NCI-H2227 (cell line): ENCODE measurements at regions not wholly inside any gene's neighbourhood (a gene's known extent, or its start where the extent isn't known, plus 50 kb on each side); places are given as distances from the start of the nearest gene placed in this dataset.
"Not testable (repeated sequence)": the region's sequence is repeated elsewhere in the genome, so short reads cannot be mapped to it uniquely, and the experiment has no call there.

ENCODE experiments used
- DNase-seq: peaks from one replicate; lab custom pipeline; 2025; ENCODE audit not compliant: unreplicated experiment; lab: John Stamatoyannopoulos, UW

GRCh38 chr4:89506866-89507491 is 199.4 kb upstream of the GPRIN3 start:
- no peak for DNase-seq

- DNase-seq = no peak
Observed at GRCh38 chr4:89502581-89502980, 195.0 kb upstream of the GPRIN3 start.

- DNase-seq = no peak
Observed at GRCh38 chr4:89497517-89498308, 190.1 kb upstream of the GPRIN3 start.

- no peak for DNase-seq
Observed at GRCh38 chr4:89496851-89497250, 189.3 kb upstream of the GPRIN3 start.

GRCh38 chr4:89493367-89493766 is 185.8 kb upstream of the GPRIN3 start:
- DNase-seq = no peak

GRCh38 chr4:89492581-89493071 is 185.0 kb upstream of the GPRIN3 start:
- DNase-seq = no peak

- no peak for DNase-seq
Observed at GRCh38 chr4:89491761-89492160, 184.2 kb upstream of the GPRIN3 start.

- not testable (repeated sequence) for DNase-seq
Observed at GRCh38 chr4:89489921-89490431, 182.4 kb upstream of the GPRIN3 start.

- DNase-seq = no peak
Observed at GRCh38 chr4:89489338-89489771, 181.8 kb upstream of the GPRIN3 start.

GRCh38 chr4:89488736-89489135 is 181.1 kb upstream of the GPRIN3 start:
- DNase-seq = no peak

- DNase-seq = no peak
Observed at GRCh38 chr4:89486673-89487072, 179.1 kb upstream of the GPRIN3 start.

- DNase-seq = peak; percentile 16
Observed at GRCh38 chr4:89486042-89486441, 178.4 kb upstream of the GPRIN3 start.

GRCh38 chr4:89483833-89484232 is 176.2 kb upstream of the GPRIN3 start:
- DNase-seq = no peak

- no peak for DNase-seq
Observed at GRCh38 chr4:89482926-89483595, 175.5 kb upstream of the GPRIN3 start.

- peak; percentile 71 for DNase-seq
Observed at GRCh38 chr4:89482251-89482650, 174.7 kb upstream of the GPRIN3 start.

- DNase-seq = no peak
Observed at GRCh38 chr4:89469930-89470375, 162.4 kb upstream of the GPRIN3 start.

- DNase-seq = no peak
Observed at GRCh38 chr4:89469516-89469915, 161.9 kb upstream of the GPRIN3 start.

- no peak for DNase-seq
Observed at GRCh38 chr4:89468602-89469001, 161.0 kb upstream of the GPRIN3 start.

- DNase-seq = no peak
Observed at GRCh38 chr4:89463341-89463740, 155.7 kb upstream of the GPRIN3 start.

GRCh38 chr4:89447543-89447942 is 139.9 kb upstream of the GPRIN3 start:
- DNase-seq = no peak

- no peak for DNase-seq
Observed at GRCh38 chr4:89446193-89446592, 138.6 kb upstream of the GPRIN3 start.

GRCh38 chr4:89439533-89439932 is 131.9 kb upstream of the GPRIN3 start:
- no peak for DNase-seq
